ENCODE measurements at regions not wholly inside any gene's neighbourhood (a gene's known extent, or its start where the extent isn't known, plus 50 kb on each side); places are given as distances from the start of the nearest gene placed in this dataset.
"Not testable (repeated sequence)": the region's sequence is repeated elsewhere in the genome, so short reads cannot be mapped to it uniquely, and the experiment has no call there.

DNA sequence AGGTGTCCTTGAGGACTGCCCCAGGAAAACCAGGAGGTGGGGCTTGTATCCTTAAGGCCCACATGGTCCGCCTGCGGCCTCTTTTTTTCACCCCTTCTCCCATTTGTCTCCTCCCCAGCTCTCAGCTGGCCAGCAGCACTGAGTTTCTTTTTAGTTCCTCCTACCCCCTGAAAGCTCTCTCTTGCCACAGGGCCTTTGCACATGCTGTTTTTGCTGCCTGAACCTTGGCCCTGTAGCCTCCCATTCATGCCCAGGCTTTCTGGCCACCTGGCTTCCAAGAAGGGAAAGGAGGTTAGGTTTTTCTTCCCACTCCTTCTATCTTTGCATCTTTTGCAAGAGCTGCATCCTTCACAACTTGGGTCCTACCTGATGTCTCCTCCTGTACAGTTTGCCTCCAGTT is 358.1 kb downstream of the VRK1 start:
- no peak for DNase-seq

DNA sequence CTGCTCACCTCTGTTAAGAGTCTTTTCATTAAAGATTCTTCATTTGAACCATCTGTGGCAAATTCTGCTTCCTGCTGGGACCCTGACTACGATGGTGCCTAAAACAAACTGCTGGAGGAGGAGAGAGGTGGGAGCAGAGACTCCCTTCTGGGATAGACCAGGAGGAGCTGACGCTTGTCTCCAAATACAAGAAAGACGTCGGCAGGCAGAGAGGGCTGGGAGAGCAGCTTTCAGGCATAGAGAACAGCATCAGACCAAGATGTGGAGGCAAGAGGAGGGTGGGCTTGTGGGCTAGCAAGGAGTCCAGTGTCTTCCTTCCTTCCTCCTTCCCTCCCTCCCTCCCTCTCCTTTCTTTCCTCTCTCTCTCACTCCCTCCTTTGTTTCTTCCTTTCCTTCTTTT is 358.6 kb downstream of the VRK1 start:
- no peak for DNase-seq

DNA sequence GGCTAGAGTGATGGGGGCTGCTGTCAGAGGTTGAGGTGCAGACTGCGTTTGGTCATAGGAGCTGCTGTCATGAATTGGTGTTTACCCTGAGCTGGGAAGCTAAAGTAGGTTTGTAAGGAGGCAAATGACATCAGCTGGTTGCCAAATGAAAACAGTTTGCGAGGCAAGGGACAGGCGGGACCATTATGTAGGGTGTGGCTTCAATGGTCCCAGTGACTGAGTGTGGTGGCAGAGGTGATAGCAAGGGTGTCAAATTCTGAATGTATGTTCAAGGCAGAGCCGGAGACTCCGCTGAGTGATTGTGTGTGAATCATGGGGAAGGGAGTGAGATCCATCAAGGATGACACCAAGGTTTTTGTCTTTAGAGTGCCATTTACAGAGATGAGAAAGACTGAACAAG is 359.5 kb downstream of the VRK1 start:
- no peak for DNase-seq

- DNase-seq, result no peak
Measured at GRCh38 chr14:97158102-97158501, 360.9 kb downstream of the VRK1 start.

DNA sequence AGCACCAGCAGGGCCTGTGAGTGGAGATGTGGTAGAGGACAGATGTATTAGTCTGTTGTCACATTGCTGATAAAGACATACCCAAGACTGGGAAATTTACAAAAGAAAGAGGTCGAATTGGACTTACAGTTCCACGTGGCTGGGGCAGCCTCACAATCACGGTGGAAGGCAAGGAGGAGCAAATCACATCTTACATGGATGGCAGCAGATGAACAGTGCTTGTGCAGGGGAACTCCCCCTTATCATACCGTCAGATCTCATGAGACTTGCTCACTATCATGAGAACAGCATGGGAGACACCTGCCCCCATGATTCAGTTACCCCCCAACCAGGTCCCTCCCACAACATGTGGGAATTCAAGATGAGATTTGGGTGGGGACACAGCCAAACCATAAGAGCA is 361.9 kb downstream of the VRK1 start:
- no peak for DNase-seq

- no peak for DNase-seq
Measured at GRCh38 chr14:97162621-97163020, 365.4 kb downstream of the VRK1 start.

- DNase-seq, result no peak
Measured at GRCh38 chr14:97164021-97164420, 366.8 kb downstream of the VRK1 start.

DNA sequence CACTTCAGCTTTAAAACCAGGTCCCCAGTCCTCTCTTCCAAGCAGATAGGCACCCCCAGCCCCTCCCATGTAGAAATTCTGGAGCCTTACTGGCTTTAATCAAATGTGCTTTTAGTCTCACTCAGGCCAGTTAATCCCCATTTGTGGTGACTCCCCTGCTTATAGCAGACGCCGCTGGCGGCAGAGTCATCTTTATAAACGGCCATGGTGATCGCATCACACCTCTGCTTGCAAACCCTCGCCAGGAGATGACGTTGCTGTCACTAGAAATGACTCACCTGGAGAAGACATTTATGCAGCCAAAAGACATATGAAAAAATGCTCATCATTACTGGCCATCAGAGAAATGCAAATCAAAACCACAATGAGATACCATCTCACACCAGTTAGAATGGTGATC is 369.3 kb downstream of the VRK1 start:
- no peak for DNase-seq

- not testable (repeated sequence) for DNase-seq
Measured at GRCh38 chr14:97167577-97167976, 370.4 kb downstream of the VRK1 start.

DNA sequence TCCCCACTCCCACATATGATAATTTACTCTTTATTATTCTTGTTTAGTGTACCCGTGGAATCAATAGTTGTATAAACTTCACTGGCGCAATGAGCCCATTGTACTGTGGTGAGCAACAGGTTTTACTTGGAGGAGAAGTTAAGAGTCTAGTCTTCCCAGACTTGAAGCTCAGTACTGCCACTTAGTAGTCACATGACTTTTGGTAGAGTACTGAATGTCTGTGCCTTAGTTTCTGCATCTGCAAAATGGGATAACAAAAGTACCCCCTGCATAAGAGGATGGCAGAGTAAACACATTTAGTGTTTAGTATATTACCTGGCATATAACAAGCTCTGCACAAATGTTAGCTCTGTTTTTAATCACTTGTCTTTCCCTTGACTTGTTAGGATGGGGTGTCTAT is 375.5 kb downstream of the VRK1 start:
- no peak for DNase-seq

DNA sequence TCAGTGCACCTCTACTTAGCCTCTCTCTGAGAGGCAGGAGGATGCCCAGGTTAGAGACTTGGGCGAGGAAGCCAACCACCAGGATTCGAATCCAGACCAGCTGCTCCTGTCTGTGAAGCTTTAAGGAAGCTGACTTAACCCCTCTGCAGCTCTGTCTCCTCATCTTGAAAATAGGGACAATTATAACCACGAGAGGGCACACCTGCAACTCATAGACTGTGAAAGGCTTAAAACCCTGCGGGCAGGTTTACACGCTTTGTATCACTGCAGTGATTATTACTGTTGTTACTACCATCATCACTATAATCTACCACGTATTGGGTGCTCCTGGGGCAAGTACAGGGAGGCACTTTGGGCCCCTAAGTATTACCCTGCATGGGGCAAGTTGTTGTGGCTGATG is 379.8 kb downstream of the VRK1 start:
- DNase-seq, result no peak

- no peak for DNase-seq
Measured at GRCh38 chr14:97177635-97178034, 380.5 kb downstream of the VRK1 start.

DNA sequence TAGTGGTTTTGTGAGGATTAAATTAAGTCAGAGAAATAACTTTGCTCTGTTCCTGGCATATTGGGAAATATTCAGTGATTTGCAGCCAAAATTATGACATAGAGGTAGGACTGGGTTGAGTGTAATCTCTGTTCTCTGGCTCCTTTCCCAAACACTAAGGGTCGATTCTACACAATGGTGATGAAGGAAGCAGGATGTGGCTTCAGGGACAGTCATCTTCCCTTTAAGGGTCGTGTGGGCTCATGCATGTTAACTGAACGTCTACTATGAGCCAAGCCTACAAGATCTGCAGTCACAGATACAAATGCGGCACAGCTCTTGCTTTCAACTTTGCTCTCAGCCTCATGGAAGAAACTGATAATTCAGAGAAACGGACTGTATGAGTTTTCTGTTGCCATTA is 381.6 kb downstream of the VRK1 start:
- no peak for DNase-seq

DNA sequence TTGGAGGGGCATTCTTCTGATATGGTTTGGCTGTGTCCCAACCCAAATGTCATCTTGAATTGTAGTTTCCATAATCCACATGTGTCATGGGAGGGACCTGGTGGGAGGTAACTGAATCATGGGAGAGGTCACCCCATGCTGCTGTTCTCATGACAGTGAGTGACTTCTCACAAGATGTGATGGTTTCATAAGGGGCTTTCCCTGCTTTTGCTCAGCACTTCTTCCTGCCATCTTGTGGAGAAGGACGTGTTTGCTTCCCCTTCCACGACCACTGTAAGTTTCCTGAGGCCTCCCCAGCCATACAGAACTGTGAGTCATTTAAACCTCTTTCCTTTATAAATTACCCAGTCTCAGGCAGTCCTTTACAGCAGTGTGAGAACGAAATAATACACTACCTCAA is 382.4 kb downstream of the VRK1 start:
- no peak for DNase-seq

GRCh38 chr14:97180304-97181200 is 383.4 kb downstream of the VRK1 start:
- no peak for DNase-seq

DNA sequence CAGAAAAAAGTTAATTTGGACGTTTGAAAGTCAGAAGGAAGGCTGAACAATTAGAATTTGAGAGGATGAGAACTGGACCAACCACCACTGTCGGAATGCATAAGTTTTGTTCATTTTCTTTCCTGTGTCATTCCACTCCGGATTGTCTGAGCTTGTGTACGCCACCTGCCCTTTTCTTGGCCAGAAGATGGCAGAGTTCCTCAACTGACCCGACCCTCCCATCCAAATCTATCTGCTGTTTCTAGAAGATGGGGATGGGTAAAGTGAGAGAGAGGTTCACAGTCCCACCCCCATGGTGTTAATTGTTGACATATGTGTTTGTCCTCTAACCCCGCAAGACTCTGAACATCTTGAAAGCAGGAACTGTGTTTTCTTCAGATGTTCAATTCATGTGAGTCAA is 388.0 kb downstream of the VRK1 start:
- DNase-seq, result no peak

GRCh38 chr14:97187916-97188315 is 390.7 kb downstream of the VRK1 start:
- no peak for DNase-seq

DNA sequence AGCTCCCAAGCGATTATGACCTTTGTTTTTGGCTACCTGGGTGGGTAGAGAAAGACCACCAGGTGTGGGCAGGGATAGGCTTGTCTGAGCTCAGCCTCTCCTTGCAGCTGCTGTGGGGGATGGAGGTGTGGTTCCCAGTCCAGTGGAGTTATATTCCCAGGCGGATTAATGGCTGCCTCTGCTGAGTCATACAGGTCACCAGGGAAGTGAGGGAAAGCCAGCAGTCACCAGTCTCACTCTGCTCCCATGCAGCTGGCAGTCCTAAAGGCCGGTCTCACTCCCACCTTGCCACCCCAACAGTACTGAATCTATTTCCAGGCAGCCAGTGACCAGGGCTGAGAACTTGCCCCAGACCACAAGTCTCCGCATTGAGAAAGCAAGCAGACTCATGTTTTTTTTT is 399.2 kb downstream of the VRK1 start:
- DNase-seq, result no peak

GRCh38 chr14:97198813-97199212 is 401.6 kb downstream of the VRK1 start:
- no peak for DNase-seq

- no peak for DNase-seq
Measured at GRCh38 chr14:97200245-97200644, 403.1 kb downstream of the VRK1 start.

GRCh38 chr14:97206916-97207315 is 409.7 kb downstream of the VRK1 start:
- no peak for DNase-seq

- no peak for DNase-seq
Measured at GRCh38 chr14:97210202-97210601, 413.0 kb downstream of the VRK1 start.

DNA sequence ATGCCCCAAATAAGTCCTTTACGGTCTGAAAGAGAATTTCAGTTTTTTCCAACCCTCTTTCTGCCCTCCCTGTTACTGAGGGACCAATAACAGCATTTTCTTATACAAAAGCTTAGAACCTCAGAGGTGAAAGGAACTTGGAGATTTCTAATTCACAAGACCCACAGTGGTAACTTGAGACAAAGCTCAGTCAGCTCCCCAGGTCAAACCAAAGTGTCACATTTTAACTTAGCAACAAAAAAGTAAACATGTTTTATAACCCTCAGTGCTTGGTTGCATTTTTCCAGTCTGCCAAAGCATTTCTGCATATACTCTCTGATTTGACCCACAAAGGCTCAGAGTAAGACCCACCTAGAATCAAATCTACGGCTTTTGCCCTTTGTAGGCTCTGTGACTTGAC is 415.2 kb downstream of the VRK1 start:
- DNase-seq, result no peak

- DNase-seq, result no peak
Measured at GRCh38 chr14:97213720-97214119, 416.5 kb downstream of the VRK1 start.

Measured in NCI-H2227 treated with DMSO at 0.1 percent for 48 hours (cell line).